Adrenal gland (tissue), 9 donors: ENCODE measurements at regions not wholly inside any gene's neighbourhood (a gene's known extent, or its start where the extent isn't known, plus 50 kb on each side); places are given as distances from the start of the nearest gene placed in this dataset.

Experiments
- DNase-seq, 7 donors: peaks; one replicate each; pipeline ENCODE4 v3.0.0-alpha.2; 2019 to 2020
- H3K27ac ChIP-seq, 5 donors: fragments of 200-600 bp; sonication (generic) in 4 of 5; 1 replicate in 3 of 5; 2 replicates in 2 of 5; pipeline versions ENCODE4 v1.5.1 to v1.8.0; 2016 to 2020; ENCODE audit warnings: mild to moderate bottlenecking in 1 of 5
- H3K27me3 ChIP-seq: fragments of 200-600 bp; 2 replicates; pipeline ENCODE4 v1.8.0; 2021
- H3K36me3 ChIP-seq, 2 donors: fragments of 200-600 bp; replicated peaks in 1 of 2; 1 replicate in 1 of 2; 2 replicates in 1 of 2; pipeline versions ENCODE4 v1.5.1 to v1.8.0; 2018 to 2022
- H3K4me1 ChIP-seq, 2 donors: fragments of 200-600 bp; replicated peaks in 1 of 2; 1 replicate in 1 of 2; 2 replicates in 1 of 2; pipeline versions ENCODE4 v1.5.1 to v1.8.0; 2018 to 2021
- H3K4me3 ChIP-seq, 4 donors: fragments of 200-600 bp; sonication (generic) in 3 of 4; one replicate each; pipeline ENCODE4 v1.5.1; 2016 to 2018
- H3K9me3 ChIP-seq, 3 donors: fragments of 200-600 bp; sonication (generic) in 1 of 3; replicated peaks in 1 of 3; 1 replicate in 2 of 3; 2 replicates in 1 of 3; pipeline versions ENCODE4 v1.5.1 to v1.8.0; 2016 to 2021
- CTCF ChIP-seq, 6 experiments: fragments of 450-650 bp in 4 of 6; fragments of 200-600 bp in 2 of 6; sonication (generic) in 1 of 6; IDR thresholded peaks; 1 replicate in 5 of 6; 2 replicates in 1 of 6; pipeline versions ENCODE4 v1.5.1 to v1.8.0; 2016 to 2021; ENCODE audit warnings: antibody characterized with exemption in 6 of 6, mild to moderate bottlenecking in 2 of 6, moderate library complexity in 1 of 6
- POLR2A ChIP-seq, 2 donors: fragments of 450-650 bp; IDR thresholded peaks; one replicate each; pipeline ENCODE4 v1.6.1; 2017; ENCODE audit warnings: antibody characterized with exemption in 2 of 2, mild to moderate bottlenecking in 2 of 2, moderate library complexity in 1 of 2
- WGBS, 4 donors: extraction: QIAGEN DNeasy Blood & Tissue Kit in 2 of 4; methylation state at CpG; one replicate each; pipeline versions ENCODE4 v1.1.5 to v1.1.7; 2013 to 2017; 5-methylcytosine and 5-hydroxymethylcytosine counted together
- intact Hi-C, 2 donors: fragments of 100-400 bp; cut with DNase I; formaldehyde crosslinking; loops; one replicate each; pipeline versions ENCODE4 v1.14.1 to v1.15.0; 2022 to 2023
- donor health status: healthy with polysubstance abuse.
- donor health status: Bipolar disorder and iron deficiency.
- donor health status: DM: yes; HTN: yes; CAD: no.
- donor health status: DM: no; HTN: no; CAD: no.
- donor health status: DM: no; HTN: no; CAD: no.

- Histone ChIP-seq H3K36me3 (no peaks in the 10 kb centered on the region), H3K27me3 (no peaks in the 10 kb centered on the region), H3K9me3 (no peaks in the 10 kb centered on the region), H3K4me3 (no peak overlapping the region), H3K4me1 (no peaks in the 10 kb centered on the region), H3K27ac (no peak overlapping the region)
- intact Hi-C loops: no loop called here
- DNase-seq: no peak
- TF ChIP-seq POLR2A (IDR thresholded peaks at IDR 0.05) (no peak), CTCF (IDR thresholded peaks at IDR 0.05) (no peak)
- 72 to 96% (median 87%) methylated on average over 2 of the region's 2 CpGs for WGBS, 4 donors
Measured at GRCh38 chr4:38209654-38210053, 249.5 kb downstream of the PTTG2 start.

GRCh38 chr4:38210396-38211114 lies 250.4 kb downstream of the PTTG2 start:
- Histone ChIP-seq H3K27me3 (no peaks in the 10 kb centered on the region), H3K36me3 (no peaks in the 10 kb centered on the region), H3K27ac (peak overlapping the region in 1 of 5 donors; percentile 48), H3K4me1 (no peaks in the 10 kb centered on the region), H3K9me3 (no peaks in the 10 kb centered on the region), H3K4me3 (no peak overlapping the region)
- intact Hi-C loops: no loop called here
- TF ChIP-seq POLR2A (IDR thresholded peaks at IDR 0.05): no peak
- no peak for TF ChIP-seq CTCF (IDR thresholded peaks at IDR 0.05)
- DNase-seq: no peak
- WGBS, 4 donors: 53 to 60% (median 58%) methylated on average over 11 of the region's 11 CpGs

GRCh38 chr4:38211885-38212284 lies 251.7 kb downstream of the PTTG2 start:
- 0 to 84% (median 73%) methylated on average over 1 to 2 of the region's 2 CpGs for WGBS, 4 donors
- intact Hi-C loops: no loop called here
- TF ChIP-seq CTCF (IDR thresholded peaks at IDR 0.05): no peak
- no peak for TF ChIP-seq POLR2A (IDR thresholded peaks at IDR 0.05)
- no peaks in the 10 kb centered on the region for H3K9me3 ChIP-seq
- H3K4me1 ChIP-seq: no peaks in the 10 kb centered on the region
- no peaks in the 10 kb centered on the region for H3K27me3 ChIP-seq
- no peak overlapping the region for H3K4me3 ChIP-seq
- H3K36me3 ChIP-seq: no peaks in the 10 kb centered on the region
- H3K27ac ChIP-seq: peak overlapping the region in 2 of 5 donors; percentile 10 to 48
- no peak for DNase-seq

- H3K27me3 ChIP-seq: no peaks in the 10 kb centered on the region
- no peak for DNase-seq
- H3K4me1 ChIP-seq: no peaks in the 10 kb centered on the region
- no peaks in the 10 kb centered on the region for H3K9me3 ChIP-seq
- 87 to 97% (median 91%) methylated on average over 2 of the region's 2 CpGs for WGBS, 4 donors
- H3K4me3 ChIP-seq: no peak overlapping the region
- no peaks in the 10 kb centered on the region for H3K36me3 ChIP-seq
- intact Hi-C loops: no loop called here
- H3K27ac ChIP-seq: no peak overlapping the region
- no peak for TF ChIP-seq CTCF (IDR thresholded peaks at IDR 0.05)
- TF ChIP-seq POLR2A (IDR thresholded peaks at IDR 0.05): no peak
Measured at GRCh38 chr4:38213083-38213805, 253.0 kb downstream of the PTTG2 start.
